ENCODE measurements at regions not wholly inside any gene's neighbourhood (a gene's known extent, or its start where the extent isn't known, plus 50 kb on each side); places are given as distances from the start of the nearest gene placed in this dataset.
A peak's percentile ranks its signal among the peaks of the same experiment; 100 is the strongest.

GRCh38 chr15:98519767-98520550, 128.4 kb upstream of the IGF1R start:
- no peak for ATAC-seq
- DNase-seq (ENCODE audit: extremely low read depth in 1 of 4, low spot score in 3 of 4): peak in 2 of 4 experiments; percentile 29
- in situ Hi-C loops (cut with MboI) (loop anchor here (10.0 kb wide), 1 partner anchor 545 kb away; no protein-coding TSS in a partner anchor), intact Hi-C loops (cut with micrococcal nuclease) (loop anchor here (1.0 to 10.0 kb wide), 3 partner anchors 139 to 556 kb away; no protein-coding TSS in a partner anchor)
- no peak overlapping the region for H3K9ac ChIP-seq (ENCODE audit: insufficient read depth in 1 of 2, low read depth in 2 of 2, low read length in 2 of 2)
- no peak overlapping the region for H3K4me2 ChIP-seq (ENCODE audit: insufficient read depth, low read length)
- no peak overlapping the region for H2AFZ ChIP-seq (ENCODE audit: low read depth, low read length)
- H3K36me3 ChIP-seq (ENCODE audit: control insufficient read depth, insufficient read depth, low read length): no peaks in the 10 kb centered on the region
- no peak for FAIRE-seq
- BruUV-seq (replicated peaks): no TSS peak
- no peaks in the 10 kb centered on the region for H3K9me3 ChIP-seq (replicated peaks; ENCODE audit: control insufficient read depth, insufficient read depth, low read depth, low read length)
- H3K4me3 ChIP-seq: no peak overlapping the region
- H3K27me3 ChIP-seq (ENCODE audit: control insufficient read depth in 2 of 2, insufficient read depth in 2 of 2, low read length in 2 of 2): peaks cover 0 to 11% of the 10 kb centered on the region in 2 experiments; a peak in 2 of 5 replicates
- H3K4me1 ChIP-seq (replicated peaks in 1 of 2; ENCODE audit: control insufficient read depth in 2 of 2, insufficient read depth in 2 of 2, low read length in 2 of 2): no peaks in the 10 kb centered on the region
- no peaks in the 10 kb centered on the region for H4K20me1 ChIP-seq (replicated peaks; ENCODE audit: control insufficient read depth, insufficient read depth, low read length)
- 9% methylated on average over 10 of the region's 10 CpGs for WGBS (ENCODE audit: insufficient coverage, low coverage, missing lambda C conversion rate)
- H3K27ac ChIP-seq (ENCODE audit: extremely low read depth, low read depth, low read length): no peak overlapping the region
- H3K9me1 ChIP-seq (ENCODE audit: control insufficient read depth, insufficient read depth, low read length): no peaks in the 10 kb centered on the region
- ChIA-PET CTCF (ENCODE audit: low intra/inter-chr PET ratio) (interaction anchor here (2.0 kb wide), 1 partner anchor 139 kb away, joined by 10 read pairs; no protein-coding TSS in a partner anchor), POLR2A (interaction anchor here (1.4 kb wide), 1 partner anchor 129 kb away, joined by 5 read pairs; no protein-coding TSS in a partner anchor)
- TF ChIP-seq PTBP1 (IDR thresholded peaks at IDR 0.05; ENCODE audit: low read depth, low read length) (no peak), BCOR (IDR thresholded peaks at IDR 0.05) (peak; percentile 88), ZFP36 (IDR thresholded peaks at IDR 0.05; ENCODE audit: low read depth, low read length, partially characterized antibody) (peak; percentile 86), ADNP (tag; IDR thresholded peaks at IDR 0.05) (peak; percentile 46; the same call in 1 of the 2 replicates), KDM1A (IDR thresholded peaks at IDR 0.05) (peak; percentile 25 to 49; a peak in 2 of 4 replicates), ZNF584 (CRISPR knock-in tag; IDR thresholded peaks at IDR 0.05; ENCODE audit: low read depth) (no peak), JUN (IDR thresholded peaks at IDR 0.05; ENCODE audit: borderline replicate concordance, low read depth, low read length) (no peak), JUN (CRISPR knock-in tag; IDR thresholded peaks at IDR 0.05; ENCODE audit: borderline replicate concordance) (no peak), SIX5 (IDR thresholded peaks at IDR 0.05; ENCODE audit: borderline replicate concordance in 1 of 2, insufficient read depth in 1 of 2, low read depth in 1 of 2, low read length in 2 of 2) (no peak), HDGF (IDR thresholded peaks at IDR 0.05) (no peak), RBM25 (IDR thresholded peaks at IDR 0.05; ENCODE audit: low read depth, low read length, severe bottlenecking) (peak; percentile 95), EP300 (IDR thresholded peaks at IDR 0.05; ENCODE audit: low read length) (no peak)
- TF ChIP-seq, protein P1, sequence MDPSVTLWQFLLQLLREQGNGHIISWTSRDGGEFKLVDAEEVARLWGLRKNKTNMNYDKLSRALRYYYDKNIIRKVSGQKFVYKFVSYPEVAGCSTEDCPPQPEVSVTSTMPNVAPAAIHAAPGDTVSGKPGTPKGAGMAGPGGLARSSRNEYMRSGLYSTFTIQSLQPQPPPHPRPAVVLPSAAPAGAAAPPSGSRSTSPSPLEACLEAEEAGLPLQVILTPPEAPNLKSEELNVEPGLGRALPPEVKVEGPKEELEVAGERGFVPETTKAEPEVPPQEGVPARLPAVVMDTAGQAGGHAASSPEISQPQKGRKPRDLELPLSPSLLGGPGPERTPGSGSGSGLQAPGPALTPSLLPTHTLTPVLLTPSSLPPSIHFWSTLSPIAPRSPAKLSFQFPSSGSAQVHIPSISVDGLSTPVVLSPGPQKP (CRISPR knock-in tag; IDR thresholded peaks at IDR 0.05): no peak
- no peaks in the 10 kb centered on the region for H3K79me2 ChIP-seq (ENCODE audit: control insufficient read depth, insufficient read depth, low read length)
